HG03060 (cell line): ENCODE measurements at regions not wholly inside any gene's neighbourhood (a gene's known extent, or its start where the extent isn't known, plus 50 kb on each side); places are given as distances from the start of the nearest gene placed in this dataset.
"Not testable (repeated sequence)": the region's sequence is repeated elsewhere in the genome, so short reads cannot be mapped to it uniquely, and the experiment has no call there.

Experiments used
- ATAC-seq: cut with Tn5 transposase; IDR thresholded peaks from one replicate; pipeline ENCODE4 v1.9.1; 2021; ENCODE audit warnings: low read depth, moderate number of reproducible peaks; ENCODE audit not compliant: unreplicated experiment

GRCh38 chr13:31514932-31515331 is 224.4 kb upstream of the RXFP2 start:
- ATAC-seq: no peak

- no peak for ATAC-seq
These were observed 223.9 kb upstream of the RXFP2 start for GRCh38 chr13:31515427-31515826.

- no peak for ATAC-seq
These were observed 221.7 kb upstream of the RXFP2 start for GRCh38 chr13:31517599-31517998.

- ATAC-seq: no peak
These were observed 220.7 kb upstream of the RXFP2 start for GRCh38 chr13:31518645-31519044.

- no peak for ATAC-seq
These were observed 217.9 kb upstream of the RXFP2 start for GRCh38 chr13:31521435-31521834.

GRCh38 chr13:31522396-31522795 is 216.9 kb upstream of the RXFP2 start:
- no peak for ATAC-seq

GRCh38 chr13:31528176-31528575 is 211.2 kb upstream of the RXFP2 start:
- no peak for ATAC-seq

GRCh38 chr13:31528758-31529157 is 210.6 kb upstream of the RXFP2 start:
- no peak for ATAC-seq

- no peak for ATAC-seq
These were observed 208.4 kb upstream of the RXFP2 start for GRCh38 chr13:31530922-31531321.

GRCh38 chr13:31537052-31537451 is 202.3 kb upstream of the RXFP2 start:
- ATAC-seq: no peak

- ATAC-seq: no peak
These were observed 201.0 kb upstream of the RXFP2 start for GRCh38 chr13:31538067-31539042.

GRCh38 chr13:31540281-31540680 is 199.0 kb upstream of the RXFP2 start:
- ATAC-seq: no peak

- ATAC-seq: no peak
These were observed 196.1 kb upstream of the RXFP2 start for GRCh38 chr13:31543190-31543589.

GRCh38 chr13:31545616-31546015 is 193.7 kb upstream of the RXFP2 start:
- ATAC-seq: no peak

- no peak for ATAC-seq
These were observed 182.9 kb upstream of the RXFP2 start for GRCh38 chr13:31556376-31556775.

GRCh38 chr13:31584221-31584620 is 155.1 kb upstream of the RXFP2 start:
- not testable (repeated sequence) for ATAC-seq

GRCh38 chr13:31587698-31588266 is 151.5 kb upstream of the RXFP2 start:
- ATAC-seq: no peak

GRCh38 chr13:31588316-31588715 is 151.0 kb upstream of the RXFP2 start:
- no peak for ATAC-seq

GRCh38 chr13:31588893-31589292 is 150.4 kb upstream of the RXFP2 start:
- no peak for ATAC-seq

GRCh38 chr13:31591642-31592233 is 147.6 kb upstream of the RXFP2 start:
- no peak for ATAC-seq

GRCh38 chr13:31594056-31594455 is 145.3 kb upstream of the RXFP2 start:
- no peak for ATAC-seq

GRCh38 chr13:31595563-31595962 is 143.8 kb upstream of the RXFP2 start:
- ATAC-seq: no peak
